ENCODE measurements at regions not wholly inside any gene's neighbourhood (a gene's known extent, or its start where the extent isn't known, plus 50 kb on each side); places are given as distances from the start of the nearest gene placed in this dataset.

DNA sequence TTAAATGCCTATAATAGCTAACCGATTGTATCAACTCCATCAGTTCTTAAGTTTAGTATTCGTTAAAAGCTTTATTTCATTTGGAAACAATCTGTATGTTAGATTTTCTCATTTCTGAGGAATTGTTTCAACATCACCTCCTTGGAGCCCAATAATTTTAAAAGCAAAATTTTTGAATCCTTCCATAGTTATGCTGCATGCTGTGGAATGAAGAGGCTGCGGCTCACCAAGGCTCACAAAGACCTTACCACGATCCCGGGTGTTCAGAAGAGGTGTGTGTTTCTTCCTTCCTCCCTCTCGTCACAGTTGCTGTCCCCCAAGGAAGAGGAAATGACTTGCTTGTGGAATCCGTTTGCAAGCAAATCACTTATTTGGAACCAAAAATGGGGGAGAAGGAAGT, 143.8 kb downstream of the FGF1 start:
- H3K4me2 ChIP-seq (ENCODE audit: low read length), result no peak overlapping the region
- no peak overlapping the region for H3K9ac ChIP-seq (ENCODE audit: low read length)
- H3K79me2 ChIP-seq (ENCODE audit: low read length), result no peaks in the 10 kb centered on the region
- no peaks in the 10 kb centered on the region for H4K20me1 ChIP-seq (ENCODE audit: insufficient read depth, low read length)
- H3K4me1 ChIP-seq (ENCODE audit: low read length), result no peaks in the 10 kb centered on the region
- H3K9me3 ChIP-seq (ENCODE audit: insufficient read depth, low read length), result no peaks in the 10 kb centered on the region
- no peak overlapping the region for H3K27ac ChIP-seq (ENCODE audit: low read length)
- no peaks in the 10 kb centered on the region for H3K36me3 ChIP-seq (replicated peaks; ENCODE audit: low read depth, low read length)
- no peak for TF ChIP-seq EZH2phosphoT487 (IDR thresholded peaks at IDR 0.05; ENCODE audit: low read depth)
- TF ChIP-seq, protein P1, sequence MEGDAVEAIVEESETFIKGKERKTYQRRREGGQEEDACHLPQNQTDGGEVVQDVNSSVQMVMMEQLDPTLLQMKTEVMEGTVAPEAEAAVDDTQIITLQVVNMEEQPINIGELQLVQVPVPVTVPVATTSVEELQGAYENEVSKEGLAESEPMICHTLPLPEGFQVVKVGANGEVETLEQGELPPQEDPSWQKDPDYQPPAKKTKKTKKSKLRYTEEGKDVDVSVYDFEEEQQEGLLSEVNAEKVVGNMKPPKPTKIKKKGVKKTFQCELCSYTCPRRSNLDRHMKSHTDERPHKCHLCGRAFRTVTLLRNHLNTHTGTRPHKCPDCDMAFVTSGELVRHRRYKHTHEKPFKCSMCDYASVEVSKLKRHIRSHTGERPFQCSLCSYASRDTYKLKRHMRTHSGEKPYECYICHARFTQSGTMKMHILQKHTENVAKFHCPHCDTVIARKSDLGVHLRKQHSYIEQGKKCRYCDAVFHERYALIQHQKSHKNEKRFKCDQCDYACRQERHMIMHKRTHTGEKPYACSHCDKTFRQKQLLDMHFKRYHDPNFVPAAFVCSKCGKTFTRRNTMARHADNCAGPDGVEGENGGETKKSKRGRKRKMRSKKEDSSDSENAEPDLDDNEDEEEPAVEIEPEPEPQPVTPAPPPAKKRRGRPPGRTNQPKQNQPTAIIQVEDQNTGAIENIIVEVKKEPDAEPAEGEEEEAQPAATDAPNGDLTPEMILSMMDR (IDR thresholded peaks at IDR 0.05; ENCODE audit: low read depth, low read length), result no peak
- 0 out of 2 replicates have a peak, but pooled peaks cover 3% of the 10 kb centered on the region for H3K27me3 ChIP-seq (ENCODE audit: low read depth, low read length)
- H3K4me3 ChIP-seq (ENCODE audit: low read length), result no peak overlapping the region
- no peak overlapping the region for H2AFZ ChIP-seq (ENCODE audit: low read depth, low read length)

DNA sequence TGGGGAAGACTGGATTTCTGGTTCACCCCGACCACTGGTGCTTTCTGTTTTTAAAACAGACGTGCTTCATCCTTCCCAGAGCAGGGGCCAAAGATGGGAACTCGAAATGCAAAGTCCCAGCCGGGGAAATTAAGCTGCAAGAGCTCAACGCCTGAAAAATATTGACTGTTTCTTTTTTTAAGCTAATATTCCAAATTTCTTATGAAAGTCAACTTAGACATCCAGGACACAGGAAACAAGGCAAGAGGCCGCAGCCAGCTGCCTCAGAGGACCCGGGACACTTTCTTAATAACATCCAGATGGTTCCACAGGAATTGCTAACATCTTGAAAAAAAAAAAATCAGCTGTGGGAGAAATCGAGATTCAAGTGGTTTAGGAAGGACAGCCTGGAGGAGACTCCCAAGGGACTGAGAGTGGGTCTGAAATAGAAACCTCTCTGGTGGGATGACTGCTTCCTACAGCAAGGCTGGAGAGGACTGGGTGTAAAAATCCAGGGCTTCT, 144.9 kb downstream of the FGF1 start:
- H3K4me1 ChIP-seq (ENCODE audit: low read length), result no peaks in the 10 kb centered on the region
- 0 out of 2 replicates have a peak, but pooled peaks cover 3% of the 10 kb centered on the region for H3K27me3 ChIP-seq (ENCODE audit: low read depth, low read length)

DNA sequence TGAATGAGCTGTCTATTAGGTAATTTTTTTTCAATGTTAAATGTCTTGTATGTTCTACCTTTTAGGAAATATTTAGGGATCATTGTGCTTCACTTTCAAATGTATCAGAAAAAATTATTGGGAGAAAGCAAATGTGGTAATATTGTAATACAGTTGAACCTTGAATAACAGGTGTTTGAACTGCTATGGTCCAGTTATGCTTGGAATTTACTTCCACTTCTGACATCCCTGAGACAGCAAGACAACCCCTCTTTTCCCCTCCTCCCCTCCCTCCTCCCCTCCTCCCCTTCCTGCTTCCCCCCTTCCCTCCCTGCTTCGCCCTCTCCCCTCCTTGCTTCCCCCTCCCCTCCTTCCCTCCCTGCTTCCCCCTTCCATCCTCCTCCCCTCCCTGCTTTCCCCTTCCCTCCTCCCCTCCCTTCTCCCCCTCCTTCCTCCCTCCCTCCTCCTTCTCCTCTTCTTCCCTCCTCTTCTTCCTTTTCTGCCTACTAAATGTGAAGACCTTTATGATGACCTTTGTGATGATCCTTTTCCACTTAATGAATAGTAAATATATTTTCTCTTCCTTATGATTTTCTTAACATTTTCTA, 146.6 kb downstream of the FGF1 start:
- H3K4me2 ChIP-seq (ENCODE audit: low read length), result no peak overlapping the region
- no peaks in the 10 kb centered on the region for H3K4me1 ChIP-seq (ENCODE audit: low read length)
- H3K4me3 ChIP-seq (ENCODE audit: low read length), result no peak overlapping the region
- H3K36me3 ChIP-seq (replicated peaks; ENCODE audit: low read depth, low read length), result no peaks in the 10 kb centered on the region
- H3K9me3 ChIP-seq (ENCODE audit: insufficient read depth, low read length), result no peaks in the 10 kb centered on the region
- H3K27ac ChIP-seq (ENCODE audit: low read length), result no peak overlapping the region
- 0 out of 2 replicates have a peak, but pooled peaks cover 3% of the 10 kb centered on the region for H3K27me3 ChIP-seq (ENCODE audit: low read depth, low read length)
- no peak overlapping the region for H2AFZ ChIP-seq (ENCODE audit: low read depth, low read length)
- H3K79me2 ChIP-seq (ENCODE audit: low read length), result no peaks in the 10 kb centered on the region
- H3K9ac ChIP-seq (ENCODE audit: low read length), result no peak overlapping the region
- no peak for TF ChIP-seq EZH2phosphoT487 (IDR thresholded peaks at IDR 0.05; ENCODE audit: low read depth)
- TF ChIP-seq, protein P1 (IDR thresholded peaks at IDR 0.05; ENCODE audit: low read depth, low read length), result no peak
- no peaks in the 10 kb centered on the region for H4K20me1 ChIP-seq (ENCODE audit: insufficient read depth, low read length)

More for the DNA sequence above, 144.9 kb downstream of the FGF1 start:
- H3K4me3 ChIP-seq (ENCODE audit: low read length), result no peak overlapping the region
- no peak overlapping the region for H2AFZ ChIP-seq (ENCODE audit: low read depth, low read length)
- TF ChIP-seq, protein P1 (IDR thresholded peaks at IDR 0.05; ENCODE audit: low read depth, low read length), result no peak
- no peak for TF ChIP-seq EZH2phosphoT487 (IDR thresholded peaks at IDR 0.05; ENCODE audit: low read depth)
- no peak overlapping the region for H3K27ac ChIP-seq (ENCODE audit: low read length)
- H3K36me3 ChIP-seq (replicated peaks; ENCODE audit: low read depth, low read length), result no peaks in the 10 kb centered on the region
- no peaks in the 10 kb centered on the region for H3K79me2 ChIP-seq (ENCODE audit: low read length)
- no peaks in the 10 kb centered on the region for H3K9me3 ChIP-seq (ENCODE audit: insufficient read depth, low read length)
- H3K4me2 ChIP-seq (ENCODE audit: low read length), result no peak overlapping the region
- no peaks in the 10 kb centered on the region for H4K20me1 ChIP-seq (ENCODE audit: insufficient read depth, low read length)
- H3K9ac ChIP-seq (ENCODE audit: low read length), result no peak overlapping the region

DNA sequence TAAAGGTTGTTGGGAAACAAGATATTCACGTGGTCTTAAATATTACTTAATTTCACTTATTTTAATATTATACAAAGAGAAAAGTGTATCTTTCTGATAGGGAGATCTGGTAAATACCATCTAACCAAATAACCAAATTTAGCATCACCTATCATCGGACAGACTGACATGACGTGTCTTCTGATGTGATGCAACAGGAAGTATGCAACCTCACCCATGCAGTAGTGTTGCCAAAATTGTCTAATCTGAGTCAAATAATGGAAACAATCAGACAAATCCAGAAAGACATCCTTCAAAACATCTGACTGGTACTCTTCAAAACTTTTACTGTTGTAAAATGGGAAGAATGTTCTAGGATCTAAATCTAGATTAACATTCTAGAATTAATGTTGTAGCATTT, 148.0 kb downstream of the FGF1 start:
- H3K9me3 ChIP-seq (ENCODE audit: insufficient read depth, low read length), result no peaks in the 10 kb centered on the region
- no peak overlapping the region for H3K9ac ChIP-seq (ENCODE audit: low read length)
- H3K27ac ChIP-seq (ENCODE audit: low read length), result no peak overlapping the region
- H3K4me2 ChIP-seq (ENCODE audit: low read length), result no peak overlapping the region
- H3K4me3 ChIP-seq (ENCODE audit: low read length), result no peak overlapping the region
- H3K36me3 ChIP-seq (replicated peaks; ENCODE audit: low read depth, low read length), result no peaks in the 10 kb centered on the region
- TF ChIP-seq, protein P1 (IDR thresholded peaks at IDR 0.05; ENCODE audit: low read depth, low read length), result no peak
- no peak for TF ChIP-seq EZH2phosphoT487 (IDR thresholded peaks at IDR 0.05; ENCODE audit: low read depth)
- no peaks in the 10 kb centered on the region for H3K79me2 ChIP-seq (ENCODE audit: low read length)
- H3K27me3 ChIP-seq (ENCODE audit: low read depth, low read length), result 0 out of 2 replicates have a peak, but pooled peaks cover 3% of the 10 kb centered on the region
- no peak overlapping the region for H2AFZ ChIP-seq (ENCODE audit: low read depth, low read length)
- no peaks in the 10 kb centered on the region for H3K4me1 ChIP-seq (ENCODE audit: low read length)
- no peaks in the 10 kb centered on the region for H4K20me1 ChIP-seq (ENCODE audit: insufficient read depth, low read length)
